ENCODE measurements at regions not wholly inside any gene's neighbourhood (a gene's known extent, or its start where the extent isn't known, plus 50 kb on each side); places are given as distances from the start of the nearest gene placed in this dataset.

DNA sequence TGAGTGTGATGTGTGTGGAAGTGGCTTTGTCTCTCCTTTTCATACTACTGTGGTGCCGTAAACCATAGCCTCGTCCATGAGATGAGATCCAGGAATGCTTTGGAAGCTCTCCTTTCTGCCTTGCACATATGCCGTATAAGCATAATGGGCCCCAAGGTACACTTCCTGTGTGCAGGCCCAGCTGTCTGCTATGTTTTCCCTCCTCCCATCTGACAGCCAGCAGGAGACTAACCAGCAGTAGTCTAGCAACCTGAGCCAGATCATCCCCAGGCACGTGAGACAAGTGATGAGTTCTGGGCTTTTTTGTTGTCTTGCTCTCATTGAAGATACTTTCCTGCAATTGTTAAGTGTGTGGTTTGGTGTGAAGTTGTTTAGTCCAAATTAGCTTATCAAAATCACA, 555.5 kb upstream of the LRRTM4 start:
- no peaks in the 10 kb centered on the region for H3K27me3 ChIP-seq
- no peaks in the 10 kb centered on the region for H3K4me1 ChIP-seq
- H3K9me3 ChIP-seq: no peaks in the 10 kb centered on the region
- no peak overlapping the region for H3K4me3 ChIP-seq
- TF ChIP-seq, protein P1, sequence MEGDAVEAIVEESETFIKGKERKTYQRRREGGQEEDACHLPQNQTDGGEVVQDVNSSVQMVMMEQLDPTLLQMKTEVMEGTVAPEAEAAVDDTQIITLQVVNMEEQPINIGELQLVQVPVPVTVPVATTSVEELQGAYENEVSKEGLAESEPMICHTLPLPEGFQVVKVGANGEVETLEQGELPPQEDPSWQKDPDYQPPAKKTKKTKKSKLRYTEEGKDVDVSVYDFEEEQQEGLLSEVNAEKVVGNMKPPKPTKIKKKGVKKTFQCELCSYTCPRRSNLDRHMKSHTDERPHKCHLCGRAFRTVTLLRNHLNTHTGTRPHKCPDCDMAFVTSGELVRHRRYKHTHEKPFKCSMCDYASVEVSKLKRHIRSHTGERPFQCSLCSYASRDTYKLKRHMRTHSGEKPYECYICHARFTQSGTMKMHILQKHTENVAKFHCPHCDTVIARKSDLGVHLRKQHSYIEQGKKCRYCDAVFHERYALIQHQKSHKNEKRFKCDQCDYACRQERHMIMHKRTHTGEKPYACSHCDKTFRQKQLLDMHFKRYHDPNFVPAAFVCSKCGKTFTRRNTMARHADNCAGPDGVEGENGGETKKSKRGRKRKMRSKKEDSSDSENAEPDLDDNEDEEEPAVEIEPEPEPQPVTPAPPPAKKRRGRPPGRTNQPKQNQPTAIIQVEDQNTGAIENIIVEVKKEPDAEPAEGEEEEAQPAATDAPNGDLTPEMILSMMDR (IDR thresholded peaks at IDR 0.05): no peak
- TF ChIP-seq POLR2A (IDR thresholded peaks at IDR 0.05): no peak
- DNase-seq: no peak
- no peak overlapping the region for H3K27ac ChIP-seq
- no peaks in the 10 kb centered on the region for H3K36me3 ChIP-seq

DNA sequence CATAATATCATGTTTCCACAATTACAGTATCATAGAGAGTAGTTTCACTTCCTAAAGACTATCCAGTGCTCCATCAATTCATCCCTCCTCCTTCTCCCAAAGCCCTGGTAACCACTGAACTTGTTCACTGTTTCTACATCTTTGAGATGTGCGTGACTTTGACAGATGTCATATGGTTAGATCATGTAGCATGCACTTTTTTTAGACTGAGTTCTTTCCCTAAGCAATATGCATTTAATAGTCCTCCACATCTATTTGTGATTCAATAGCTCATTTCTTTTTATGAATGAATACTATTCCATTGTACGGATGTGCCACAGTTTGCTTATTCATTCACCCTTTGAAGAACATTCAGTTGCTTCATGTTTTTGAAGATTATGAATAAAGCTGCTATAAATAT, 560.4 kb upstream of the LRRTM4 start:
- TF ChIP-seq, protein P1 (IDR thresholded peaks at IDR 0.05): no peak
- TF ChIP-seq POLR2A (IDR thresholded peaks at IDR 0.05): no peak
- Histone ChIP-seq H3K36me3 (no peaks in the 10 kb centered on the region), H3K4me1 (no peaks in the 10 kb centered on the region), H3K27me3 (no peaks in the 10 kb centered on the region), H3K4me3 (no peak overlapping the region), H3K27ac (no peak overlapping the region), H3K9me3 (no peaks in the 10 kb centered on the region)
- no peak for DNase-seq

DNA sequence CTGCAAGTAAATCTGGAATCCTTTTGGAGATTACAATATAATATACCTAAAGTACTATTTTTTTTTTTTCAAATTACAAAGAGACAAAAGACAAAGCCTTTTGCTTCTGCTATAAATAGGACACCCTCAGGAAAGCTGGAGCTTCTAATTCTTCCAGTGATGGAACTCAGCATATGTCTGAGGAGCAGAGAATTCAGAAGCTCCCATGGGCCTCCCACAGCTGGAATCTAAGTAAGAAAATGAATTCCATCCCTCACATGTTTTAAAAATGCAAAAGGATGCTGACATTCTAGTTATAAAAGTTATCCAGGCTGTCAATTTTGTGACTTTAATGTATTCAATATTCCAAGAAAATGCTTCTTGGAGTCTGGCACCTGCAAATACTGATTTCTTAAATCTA, 571.3 kb upstream of the LRRTM4 start:
- DNase-seq: no peak
- no peak for TF ChIP-seq POLR2A (IDR thresholded peaks at IDR 0.05)
- TF ChIP-seq, protein P1 (IDR thresholded peaks at IDR 0.05): no peak

DNA sequence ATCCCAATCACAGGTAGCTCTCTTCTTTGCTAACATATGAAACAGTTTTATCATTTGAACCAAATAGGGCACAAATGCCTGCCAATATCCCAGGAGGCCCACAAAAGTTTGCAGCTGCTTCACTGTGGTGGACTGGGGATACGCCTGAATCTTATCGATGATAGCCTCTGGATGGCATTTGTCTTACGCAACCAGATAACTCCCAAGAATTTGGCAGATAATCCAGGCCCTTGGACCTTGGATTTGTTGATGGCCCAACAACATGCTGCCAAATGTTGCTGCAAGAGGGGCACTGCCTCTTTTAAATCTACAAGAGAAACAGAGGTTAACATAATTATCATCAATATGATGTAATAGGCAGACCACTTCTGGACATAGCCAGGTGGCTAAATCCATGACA, 587.1 kb upstream of the LRRTM4 start:
- H3K4me3 ChIP-seq: no peak overlapping the region

More for the DNA sequence above, 571.3 kb upstream of the LRRTM4 start:
- H3K4me1 ChIP-seq: no peaks in the 10 kb centered on the region
- H3K36me3 ChIP-seq: no peaks in the 10 kb centered on the region
- no peaks in the 10 kb centered on the region for H3K9me3 ChIP-seq
- H3K4me3 ChIP-seq: no peak overlapping the region
- H3K27me3 ChIP-seq: no peaks in the 10 kb centered on the region
- H3K27ac ChIP-seq: no peak overlapping the region

DNA sequence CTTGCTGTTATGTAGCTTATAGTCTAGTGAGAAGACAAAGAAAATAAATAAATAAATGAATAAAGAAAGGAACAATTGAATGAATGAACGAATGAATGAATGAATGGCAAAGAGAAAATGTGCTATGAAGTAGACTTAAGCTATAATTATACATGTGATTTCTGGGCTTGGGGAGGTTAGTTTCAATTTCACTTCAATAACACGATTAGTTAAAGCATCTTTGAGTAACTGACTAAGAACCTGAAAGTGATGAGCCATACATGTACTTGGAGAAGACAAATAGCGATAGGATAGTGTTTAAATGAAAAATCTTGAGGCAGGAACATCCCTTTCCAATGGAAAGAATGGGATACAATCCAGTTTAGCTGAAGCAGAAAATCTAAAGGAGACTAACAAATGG, 593.1 kb upstream of the LRRTM4 start:
- no peaks in the 10 kb centered on the region for H3K36me3 ChIP-seq
- no peak for TF ChIP-seq POLR2A (IDR thresholded peaks at IDR 0.05)
- TF ChIP-seq, protein P1 (IDR thresholded peaks at IDR 0.05): no peak
- H3K27me3 ChIP-seq: no peaks in the 10 kb centered on the region
- no peaks in the 10 kb centered on the region for H3K9me3 ChIP-seq
- no peak for DNase-seq
- H3K4me1 ChIP-seq: no peaks in the 10 kb centered on the region
- H3K27ac ChIP-seq: no peak overlapping the region
- H3K4me3 ChIP-seq: no peak overlapping the region

More for the DNA sequence above, 587.1 kb upstream of the LRRTM4 start:
- DNase-seq: no peak
- Histone ChIP-seq H3K27me3 (no peaks in the 10 kb centered on the region), H3K36me3 (no peaks in the 10 kb centered on the region), H3K4me1 (no peaks in the 10 kb centered on the region), H3K9me3 (no peaks in the 10 kb centered on the region), H3K27ac (no peak overlapping the region)
- TF ChIP-seq, protein P1 (IDR thresholded peaks at IDR 0.05): no peak
- no peak for TF ChIP-seq POLR2A (IDR thresholded peaks at IDR 0.05)

DNA sequence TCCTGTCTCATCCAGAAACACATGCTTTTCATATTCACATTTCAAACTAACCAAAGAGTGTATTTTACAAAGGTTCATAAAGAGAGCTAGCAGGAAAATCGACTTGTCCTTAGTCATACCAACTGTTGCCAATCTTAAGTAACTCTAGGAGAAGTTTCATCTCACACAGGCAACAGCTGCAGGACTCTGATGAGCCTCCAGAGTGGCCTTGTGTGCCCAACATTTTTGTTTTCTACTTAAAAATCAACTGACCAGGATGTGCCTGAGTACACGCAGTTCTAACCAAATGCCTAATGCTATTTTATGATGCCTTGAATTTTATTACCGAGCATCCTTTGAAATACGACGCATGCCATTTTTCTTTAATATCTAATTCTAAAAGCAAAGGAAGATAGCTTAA, 595.9 kb upstream of the LRRTM4 start:
- no peak for TF ChIP-seq POLR2A (IDR thresholded peaks at IDR 0.05)
- TF ChIP-seq, protein P1 (IDR thresholded peaks at IDR 0.05): no peak
- Histone ChIP-seq H3K27me3 (no peaks in the 10 kb centered on the region), H3K4me1 (no peaks in the 10 kb centered on the region), H3K36me3 (no peaks in the 10 kb centered on the region), H3K9me3 (no peaks in the 10 kb centered on the region), H3K27ac (no peak overlapping the region), H3K4me3 (no peak overlapping the region)
- DNase-seq: no peak
